OCI-M1 (cell line): ENCODE measurements at regions not wholly inside any gene's neighbourhood (a gene's known extent, or its start where the extent isn't known, plus 50 kb on each side); places are given as distances from the start of the nearest gene placed in this dataset.
"Not testable (repeated sequence)": the region's sequence is repeated elsewhere in the genome, so short reads cannot be mapped to it uniquely, and the experiment has no call there.

Source experiments
- DNase-seq: peaks from one replicate; lab custom pipeline; 2025; lab: John Stamatoyannopoulos, UW

DNA sequence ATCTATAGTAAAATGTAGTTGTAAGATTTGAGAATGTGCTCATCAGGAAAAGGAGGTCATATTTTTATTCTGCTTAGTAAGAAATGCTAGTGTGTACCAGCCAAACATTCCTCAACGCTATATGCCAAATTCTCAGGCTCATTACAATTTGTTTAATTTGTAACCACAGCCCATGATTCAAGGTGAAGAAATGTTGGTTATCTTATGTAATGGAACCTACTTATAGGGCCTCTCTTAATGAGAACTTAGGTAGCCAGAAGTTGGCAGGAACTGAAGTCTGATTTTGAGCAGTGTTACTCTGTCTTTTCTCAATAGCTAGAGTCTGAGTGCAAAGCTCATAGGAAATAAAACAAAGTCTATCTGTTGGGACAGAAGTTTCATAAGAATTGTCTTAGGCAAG, 595.0 kb downstream of the GLUD2 start:
- DNase-seq: no peak

DNA sequence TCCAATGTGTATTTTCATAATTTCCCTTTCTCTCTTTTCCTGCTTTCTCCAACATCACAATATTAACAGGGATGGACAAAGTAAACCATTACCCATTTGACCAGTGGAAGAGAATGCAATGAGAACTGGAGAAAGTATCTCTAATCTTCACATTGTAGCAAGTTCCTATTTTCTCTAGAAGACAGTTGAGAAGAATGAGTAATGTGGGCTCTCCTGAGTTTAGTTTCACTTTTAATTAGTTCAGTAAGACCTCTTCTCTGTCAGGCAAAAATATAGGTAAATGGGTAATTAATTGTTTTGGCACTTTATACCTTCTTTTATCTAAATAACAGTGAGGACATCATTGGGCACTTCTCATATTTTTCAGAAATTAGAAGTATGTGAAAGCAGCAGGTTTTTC, 602.0 kb downstream of the GLUD2 start:
- DNase-seq: peak; percentile 84

DNA sequence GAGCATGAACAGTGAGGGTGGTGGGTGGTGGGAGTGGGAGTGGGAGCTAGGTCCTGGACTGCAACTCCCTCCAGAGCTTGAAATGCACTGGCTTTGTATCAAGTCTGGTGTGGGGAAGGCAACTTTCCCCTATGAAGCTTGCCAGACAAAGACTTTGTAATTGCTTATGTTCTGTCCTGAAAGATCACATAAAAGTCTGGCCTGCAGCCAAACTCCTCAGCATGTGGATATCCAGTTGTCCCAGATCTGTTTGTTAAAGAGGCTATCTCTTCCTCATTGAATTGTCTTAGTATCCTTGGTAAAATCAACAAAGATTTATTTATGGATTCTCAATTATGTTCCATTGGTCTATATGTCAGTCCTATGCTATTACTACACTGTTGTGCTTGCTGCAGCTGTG, 607.9 kb downstream of the GLUD2 start:
- DNase-seq: peak; percentile 18

GRCh38 chrX:121666171-121666570, 618.8 kb downstream of the GLUD2 start:
- peak; percentile 25 for DNase-seq

GRCh38 chrX:121671649-121672048, 624.2 kb downstream of the GLUD2 start:
- no peak for DNase-seq

DNA sequence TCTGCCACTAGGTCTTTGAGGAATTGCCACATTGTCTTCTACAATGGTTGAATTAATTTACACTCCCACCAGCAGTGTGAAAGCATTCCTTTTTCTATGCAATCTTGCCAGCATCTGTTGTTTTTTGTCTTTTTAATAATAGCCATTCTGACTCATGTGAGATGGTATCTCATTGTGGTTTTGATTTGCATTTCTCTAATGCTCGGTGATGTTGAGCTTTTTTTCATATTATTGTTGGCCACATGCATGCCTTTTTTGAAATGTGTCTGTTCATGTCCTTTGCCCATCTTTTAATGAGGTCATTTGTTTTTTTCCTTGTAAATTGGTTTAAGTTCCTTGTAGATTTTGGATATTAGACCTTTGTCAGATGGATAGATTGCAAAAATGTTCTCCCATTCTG, 661.8 kb downstream of the GLUD2 start:
- DNase-seq: not testable (repeated sequence)

- no peak for DNase-seq
Observed at GRCh38 chrX:121733514-121733913, 686.1 kb downstream of the GLUD2 start.

GRCh38 chrX:121746105-121746504, 698.7 kb downstream of the GLUD2 start:
- DNase-seq: peak; percentile 63

DNA sequence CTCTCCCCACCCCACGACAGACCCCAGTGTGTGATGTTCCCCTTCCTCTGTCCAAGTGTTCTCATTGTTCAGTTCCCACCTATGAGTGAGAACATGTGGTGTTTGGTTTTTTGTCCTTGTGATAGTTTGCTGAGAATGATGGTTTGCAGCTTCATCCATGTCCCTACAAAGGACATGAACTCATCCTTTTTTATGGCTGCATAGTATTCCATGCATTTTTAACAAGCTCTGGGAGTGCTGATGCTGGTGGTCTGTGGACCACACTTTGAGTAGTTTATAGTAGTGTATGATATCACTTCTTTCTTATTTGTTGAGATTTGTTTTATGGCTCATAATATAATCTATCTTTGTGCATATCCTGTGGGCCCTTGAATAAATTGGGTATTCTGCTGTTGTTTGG, 706.2 kb downstream of the GLUD2 start:
- not testable (repeated sequence) for DNase-seq

DNA sequence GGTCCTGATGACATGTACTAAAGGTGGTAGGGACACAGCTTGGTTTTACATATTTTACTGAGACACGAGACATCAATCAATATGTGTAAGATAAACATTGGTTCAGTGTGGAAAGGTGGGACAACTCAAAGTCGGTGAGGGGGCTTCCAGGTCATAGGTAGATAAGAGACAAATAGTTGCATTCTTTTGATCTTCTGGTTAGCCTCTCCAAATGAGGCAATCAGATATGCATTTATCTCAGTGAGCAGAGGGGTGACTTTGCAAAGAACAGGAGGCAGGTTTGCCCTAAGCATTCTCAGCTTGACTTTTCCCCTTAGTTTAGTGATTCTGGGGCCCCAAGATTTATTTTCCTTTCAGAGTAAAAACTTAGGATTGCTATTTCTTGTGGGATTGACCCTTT, 706.9 kb downstream of the GLUD2 start:
- DNase-seq: peak; percentile 25

- peak; percentile 65 for DNase-seq
Observed at GRCh38 chrX:121755541-121755940, 708.1 kb downstream of the GLUD2 start.

DNA sequence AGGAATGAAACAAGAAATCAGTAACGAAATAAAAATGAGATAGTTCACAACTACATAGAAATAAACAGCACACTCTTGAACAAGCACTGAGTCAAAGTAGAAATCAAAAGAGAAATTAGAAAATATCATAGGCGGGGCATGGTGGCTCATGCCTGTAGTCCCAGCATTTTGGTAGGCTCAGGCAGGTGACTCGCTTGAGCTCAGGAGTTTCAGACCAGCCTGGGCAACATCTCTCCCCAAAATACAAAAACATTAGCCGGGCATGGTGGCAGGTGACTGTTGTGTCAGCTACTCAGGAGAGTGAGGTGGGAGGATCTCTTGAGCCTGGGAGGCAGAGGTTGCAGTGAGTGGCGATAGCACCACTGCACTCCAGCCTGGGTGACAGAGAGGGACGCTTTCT, 714.4 kb downstream of the GLUD2 start:
- DNase-seq: peak; percentile 5

DNA sequence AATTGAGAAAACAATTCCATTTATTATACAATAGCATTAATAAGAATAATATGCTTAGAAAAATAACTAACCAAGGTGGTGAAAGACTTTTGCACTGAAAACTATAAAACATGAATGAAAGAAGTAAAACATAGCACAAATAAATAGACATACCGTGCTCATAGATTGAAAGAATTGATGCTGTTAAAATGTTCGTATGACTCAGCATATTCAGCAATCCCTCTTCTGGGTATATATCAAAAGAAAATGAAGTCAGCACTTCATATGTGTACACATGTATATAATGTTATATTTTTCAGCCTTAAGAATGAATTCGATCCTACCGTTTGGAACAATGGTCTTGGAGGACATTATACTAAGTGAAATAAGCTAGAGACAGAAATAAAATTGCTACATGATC, 716.3 kb downstream of the GLUD2 start:
- peak; percentile 28 for DNase-seq

- not testable (repeated sequence) for DNase-seq
Observed at GRCh38 chrX:121768210-121768609, 720.8 kb downstream of the GLUD2 start.

- DNase-seq: no peak
Observed at GRCh38 chrX:121781991-121782390, 734.6 kb downstream of the GLUD2 start.

GRCh38 chrX:121782544-121782943, 735.1 kb downstream of the GLUD2 start:
- no peak for DNase-seq

GRCh38 chrX:121782976-121783375, 735.6 kb downstream of the GLUD2 start:
- DNase-seq: no peak

- DNase-seq: no peak
Observed at GRCh38 chrX:121802881-121803412, 755.5 kb downstream of the GLUD2 start.

DNA sequence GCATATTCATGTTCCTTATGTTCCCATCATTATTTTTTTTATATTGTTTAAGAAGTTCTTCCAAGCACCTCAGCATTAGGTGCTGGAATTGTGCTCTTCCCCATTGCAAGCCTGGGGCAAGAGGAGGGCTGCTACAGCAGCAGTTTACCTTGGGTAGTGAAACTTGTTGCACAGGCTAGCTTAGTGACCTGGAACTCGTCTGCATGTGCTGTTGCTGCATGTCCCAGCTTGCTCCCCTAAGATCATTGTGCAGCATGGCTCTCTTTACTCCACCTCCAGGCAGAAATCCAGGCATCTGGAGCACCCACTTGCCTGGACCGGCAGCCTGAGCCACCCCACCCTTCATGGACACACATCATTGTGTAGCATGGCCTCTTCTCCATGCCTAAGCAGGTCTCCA, 776.0 kb downstream of the GLUD2 start:
- DNase-seq: no peak

DNA sequence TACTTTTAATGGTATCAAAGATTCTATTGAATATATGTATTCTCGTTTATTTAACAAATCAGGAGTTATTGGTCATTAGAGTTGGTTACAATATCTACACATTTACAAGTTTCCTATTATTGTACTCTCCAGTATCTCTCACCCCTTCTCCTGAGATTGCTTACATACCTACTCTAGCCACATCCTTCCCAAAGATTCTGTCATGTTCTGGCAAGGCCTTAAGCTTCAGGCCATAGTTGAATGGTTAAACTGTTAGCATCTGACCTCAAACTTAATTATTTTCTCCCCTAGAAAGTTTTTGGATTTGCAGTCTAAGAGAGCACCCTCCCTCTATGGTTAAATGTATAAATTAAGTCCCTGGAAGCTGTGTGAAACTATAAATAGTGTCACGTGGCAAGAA, 784.2 kb downstream of the GLUD2 start:
- DNase-seq: no peak

DNA sequence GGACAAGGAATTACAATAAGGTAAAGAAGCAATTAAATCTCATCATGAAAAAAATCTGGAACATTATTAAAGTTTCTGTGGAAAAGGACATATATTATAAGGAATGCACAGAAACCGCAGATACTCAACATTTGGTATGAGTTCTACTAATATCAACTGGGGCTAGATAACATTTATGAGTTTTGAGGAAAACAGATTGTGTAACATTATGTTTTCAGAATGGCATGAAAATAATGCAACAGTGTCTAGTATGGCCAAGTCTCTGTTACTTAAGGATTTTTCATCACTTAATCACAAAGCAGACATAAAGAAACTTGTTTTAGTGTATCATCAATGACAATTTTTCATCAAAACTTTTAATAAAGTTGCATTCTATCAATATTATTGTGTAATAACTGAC, 785.0 kb downstream of the GLUD2 start:
- no peak for DNase-seq

DNA sequence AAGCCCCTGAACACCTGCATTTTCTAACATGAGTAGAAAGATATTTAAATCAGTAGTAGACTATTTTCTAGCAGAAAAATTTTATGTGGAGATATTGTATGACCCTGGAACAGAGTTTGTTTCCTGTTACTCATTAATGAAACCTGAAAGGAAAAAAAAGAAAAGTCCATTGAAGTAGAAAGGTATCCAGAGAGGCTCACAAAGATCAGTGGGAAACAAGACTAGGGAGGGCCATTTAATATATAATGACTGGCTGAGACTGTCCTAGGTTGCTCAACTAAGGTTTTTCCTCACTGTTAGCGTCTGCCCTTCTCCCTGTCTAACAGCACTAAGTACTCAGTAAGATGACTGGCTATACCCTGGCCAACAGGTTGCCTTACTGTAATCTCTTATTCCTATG, 788.6 kb downstream of the GLUD2 start:
- DNase-seq: no peak

DNA sequence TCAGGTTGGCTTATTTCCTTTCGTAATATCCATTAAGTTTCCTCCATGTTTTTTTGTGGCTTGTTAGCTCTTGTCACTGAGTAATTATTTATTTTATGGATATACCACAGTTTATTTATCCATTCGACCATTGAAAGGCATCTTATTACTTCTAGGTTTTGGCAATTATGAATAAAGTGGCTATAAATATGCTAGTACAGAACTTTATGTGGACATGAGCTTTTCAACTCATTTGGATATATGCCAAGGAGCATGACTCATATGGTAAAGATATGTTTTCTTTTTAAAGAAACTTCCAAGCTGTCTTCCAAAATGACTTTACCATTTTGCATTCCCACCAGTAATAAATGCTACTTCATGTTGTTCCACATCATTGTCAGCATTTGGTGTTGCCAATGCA, 803.6 kb downstream of the GLUD2 start:
- peak; percentile 50 for DNase-seq

GRCh38 chrX:121853762-121854613, 806.6 kb downstream of the GLUD2 start:
- no peak for DNase-seq
